ENCODE measurements at regions not wholly inside any gene's neighbourhood (a gene's known extent, or its start where the extent isn't known, plus 50 kb on each side); places are given as distances from the start of the nearest gene placed in this dataset.

DNA sequence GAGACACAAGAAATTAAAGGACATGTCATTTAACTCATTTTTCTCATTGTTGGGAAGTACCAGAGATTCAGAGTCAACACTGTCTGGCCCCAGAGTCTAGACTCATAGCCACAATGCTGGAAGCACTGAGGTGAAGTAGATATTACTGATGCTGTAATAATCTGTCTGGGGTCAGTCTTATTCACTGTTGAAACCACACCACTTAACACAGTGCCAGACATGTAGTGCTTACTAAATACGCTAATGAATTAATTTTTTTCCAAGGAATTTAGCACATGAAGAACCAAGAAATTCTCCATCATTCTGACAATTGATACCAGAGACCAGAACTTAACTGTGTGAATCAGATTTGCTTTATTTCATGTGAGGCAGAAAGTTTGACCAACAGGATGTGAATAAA, 150.8 kb upstream of the STAC start:
- no peaks in the 10 kb centered on the region; a peak in 1 of 4 replicates for H3K4me1 ChIP-seq (ENCODE audit: control insufficient read depth in 1 of 2, insufficient read depth in 2 of 2, low read depth in 1 of 2, low read length in 1 of 2)

More for the DNA sequence above, 150.8 kb upstream of the STAC start:
- POLR2A ChIA-PET = no interaction called here
- TF ChIP-seq, protein P1, sequence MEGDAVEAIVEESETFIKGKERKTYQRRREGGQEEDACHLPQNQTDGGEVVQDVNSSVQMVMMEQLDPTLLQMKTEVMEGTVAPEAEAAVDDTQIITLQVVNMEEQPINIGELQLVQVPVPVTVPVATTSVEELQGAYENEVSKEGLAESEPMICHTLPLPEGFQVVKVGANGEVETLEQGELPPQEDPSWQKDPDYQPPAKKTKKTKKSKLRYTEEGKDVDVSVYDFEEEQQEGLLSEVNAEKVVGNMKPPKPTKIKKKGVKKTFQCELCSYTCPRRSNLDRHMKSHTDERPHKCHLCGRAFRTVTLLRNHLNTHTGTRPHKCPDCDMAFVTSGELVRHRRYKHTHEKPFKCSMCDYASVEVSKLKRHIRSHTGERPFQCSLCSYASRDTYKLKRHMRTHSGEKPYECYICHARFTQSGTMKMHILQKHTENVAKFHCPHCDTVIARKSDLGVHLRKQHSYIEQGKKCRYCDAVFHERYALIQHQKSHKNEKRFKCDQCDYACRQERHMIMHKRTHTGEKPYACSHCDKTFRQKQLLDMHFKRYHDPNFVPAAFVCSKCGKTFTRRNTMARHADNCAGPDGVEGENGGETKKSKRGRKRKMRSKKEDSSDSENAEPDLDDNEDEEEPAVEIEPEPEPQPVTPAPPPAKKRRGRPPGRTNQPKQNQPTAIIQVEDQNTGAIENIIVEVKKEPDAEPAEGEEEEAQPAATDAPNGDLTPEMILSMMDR (IDR thresholded peaks at IDR 0.05) = no peak
- TF ChIP-seq, protein P2, sequence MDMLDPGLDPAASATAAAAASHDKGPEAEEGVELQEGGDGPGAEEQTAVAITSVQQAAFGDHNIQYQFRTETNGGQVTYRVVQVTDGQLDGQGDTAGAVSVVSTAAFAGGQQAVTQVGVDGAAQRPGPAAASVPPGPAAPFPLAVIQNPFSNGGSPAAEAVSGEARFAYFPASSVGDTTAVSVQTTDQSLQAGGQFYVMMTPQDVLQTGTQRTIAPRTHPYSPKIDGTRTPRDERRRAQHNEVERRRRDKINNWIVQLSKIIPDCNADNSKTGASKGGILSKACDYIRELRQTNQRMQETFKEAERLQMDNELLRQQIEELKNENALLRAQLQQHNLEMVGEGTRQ (IDR thresholded peaks at IDR 0.05; ENCODE audit: borderline replicate concordance, low read depth, low read length) = no peak
- TF ChIP-seq TEAD4 (IDR thresholded peaks at IDR 0.05; ENCODE audit: borderline replicate concordance, insufficient read depth) = no peak
- TF ChIP-seq EP300 (IDR thresholded peaks at IDR 0.05; ENCODE audit: borderline replicate concordance in 1 of 2, low read depth in 1 of 2, low read length in 1 of 2) = no peak
- TF ChIP-seq, protein P3, sequence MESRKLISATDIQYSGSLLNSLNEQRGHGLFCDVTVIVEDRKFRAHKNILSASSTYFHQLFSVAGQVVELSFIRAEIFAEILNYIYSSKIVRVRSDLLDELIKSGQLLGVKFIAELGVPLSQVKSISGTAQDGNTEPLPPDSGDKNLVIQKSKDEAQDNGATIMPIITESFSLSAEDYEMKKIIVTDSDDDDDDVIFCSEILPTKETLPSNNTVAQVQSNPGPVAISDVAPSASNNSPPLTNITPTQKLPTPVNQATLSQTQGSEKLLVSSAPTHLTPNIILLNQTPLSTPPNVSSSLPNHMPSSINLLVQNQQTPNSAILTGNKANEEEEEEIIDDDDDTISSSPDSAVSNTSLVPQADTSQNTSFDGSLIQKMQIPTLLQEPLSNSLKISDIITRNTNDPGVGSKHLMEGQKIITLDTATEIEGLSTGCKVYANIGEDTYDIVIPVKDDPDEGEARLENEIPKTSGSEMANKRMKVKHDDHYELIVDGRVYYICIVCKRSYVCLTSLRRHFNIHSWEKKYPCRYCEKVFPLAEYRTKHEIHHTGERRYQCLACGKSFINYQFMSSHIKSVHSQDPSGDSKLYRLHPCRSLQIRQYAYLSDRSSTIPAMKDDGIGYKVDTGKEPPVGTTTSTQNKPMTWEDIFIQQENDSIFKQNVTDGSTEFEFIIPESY (IDR thresholded peaks at IDR 0.05; ENCODE audit: borderline replicate concordance, low read depth) = no peak
- TF ChIP-seq MEF2A (IDR thresholded peaks at IDR 0.05; ENCODE audit: borderline replicate concordance, low read depth) = no peak
- TF ChIP-seq, protein P4, sequence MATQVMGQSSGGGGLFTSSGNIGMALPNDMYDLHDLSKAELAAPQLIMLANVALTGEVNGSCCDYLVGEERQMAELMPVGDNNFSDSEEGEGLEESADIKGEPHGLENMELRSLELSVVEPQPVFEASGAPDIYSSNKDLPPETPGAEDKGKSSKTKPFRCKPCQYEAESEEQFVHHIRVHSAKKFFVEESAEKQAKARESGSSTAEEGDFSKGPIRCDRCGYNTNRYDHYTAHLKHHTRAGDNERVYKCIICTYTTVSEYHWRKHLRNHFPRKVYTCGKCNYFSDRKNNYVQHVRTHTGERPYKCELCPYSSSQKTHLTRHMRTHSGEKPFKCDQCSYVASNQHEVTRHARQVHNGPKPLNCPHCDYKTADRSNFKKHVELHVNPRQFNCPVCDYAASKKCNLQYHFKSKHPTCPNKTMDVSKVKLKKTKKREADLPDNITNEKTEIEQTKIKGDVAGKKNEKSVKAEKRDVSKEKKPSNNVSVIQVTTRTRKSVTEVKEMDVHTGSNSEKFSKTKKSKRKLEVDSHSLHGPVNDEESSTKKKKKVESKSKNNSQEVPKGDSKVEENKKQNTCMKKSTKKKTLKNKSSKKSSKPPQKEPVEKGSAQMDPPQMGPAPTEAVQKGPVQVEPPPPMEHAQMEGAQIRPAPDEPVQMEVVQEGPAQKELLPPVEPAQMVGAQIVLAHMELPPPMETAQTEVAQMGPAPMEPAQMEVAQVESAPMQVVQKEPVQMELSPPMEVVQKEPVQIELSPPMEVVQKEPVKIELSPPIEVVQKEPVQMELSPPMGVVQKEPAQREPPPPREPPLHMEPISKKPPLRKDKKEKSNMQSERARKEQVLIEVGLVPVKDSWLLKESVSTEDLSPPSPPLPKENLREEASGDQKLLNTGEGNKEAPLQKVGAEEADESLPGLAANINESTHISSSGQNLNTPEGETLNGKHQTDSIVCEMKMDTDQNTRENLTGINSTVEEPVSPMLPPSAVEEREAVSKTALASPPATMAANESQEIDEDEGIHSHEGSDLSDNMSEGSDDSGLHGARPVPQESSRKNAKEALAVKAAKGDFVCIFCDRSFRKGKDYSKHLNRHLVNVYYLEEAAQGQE (IDR thresholded peaks at IDR 0.05; ENCODE audit: low read depth, low read length) = no peak
- no peak for TF ChIP-seq MXI1 (IDR thresholded peaks at IDR 0.05; ENCODE audit: low read depth, low read length)
- no peak for TF ChIP-seq RAD21 (IDR thresholded peaks at IDR 0.05; ENCODE audit: low read length)
- TF ChIP-seq ELF1 (IDR thresholded peaks at IDR 0.05) = no peak
- TF ChIP-seq POLR2AphosphoS5 (IDR thresholded peaks at IDR 0.05; ENCODE audit: low read depth, low read length) = no peak
- TF ChIP-seq TCF12 (IDR thresholded peaks at IDR 0.05) = no peak
- TF ChIP-seq SMC3 (IDR thresholded peaks at IDR 0.05; ENCODE audit: low read depth, low read length) = no peak
- no peak for TF ChIP-seq NRF1 (IDR thresholded peaks at IDR 0.05; ENCODE audit: low read depth, low read length)
- TF ChIP-seq RXRA (IDR thresholded peaks at IDR 0.05; ENCODE audit: borderline replicate concordance, low read depth) = no peak
- TF ChIP-seq GATA2 (CRISPR knock-in tag; IDR thresholded peaks at IDR 0.05) = no peak
- Histone ChIP-seq H4K20me1 (ENCODE audit: insufficient read depth) (no peaks in the 10 kb centered on the region), H2AFZ (ENCODE audit: low read depth) (no peak overlapping the region), H3F3A (replicated peaks; ENCODE audit: insufficient read depth) (no peaks in the 10 kb centered on the region), H3K9me3 (no peaks in the 10 kb centered on the region), H3K27me3 (ENCODE audit: insufficient read depth) (no peaks in the 10 kb centered on the region), H3K36me3 (replicated peaks in 1 of 2; ENCODE audit: control insufficient read depth in 1 of 2, insufficient read depth in 2 of 2, low read length in 1 of 2) (no peaks in the 10 kb centered on the region), H3K9me2 (no peaks in the 10 kb centered on the region), H3K9ac (no peak overlapping the region), H3K27ac (ENCODE audit: low read depth in 2 of 2, low read length in 1 of 2) (no peak overlapping the region), H3K4me2 (no peak overlapping the region), H3K4me3 (ENCODE audit: low read depth in 2 of 2, low read length in 1 of 2) (no peak overlapping the region), H3K79me2 (ENCODE audit: insufficient read depth) (no peaks in the 10 kb centered on the region)
- CTCF ChIA-PET = interaction anchor here (0.7 kb wide), 2 partner anchors 216 to 263 kb away, joined by 3 read pairs; no protein-coding TSS in a partner anchor
- 93% methylated on average over 1 of the region's 1 CpG for WGBS (ENCODE audit: low lambda C conversion rate)
- DNase-seq = no peak
